ENCODE measurements at regions not wholly inside any gene's neighbourhood (a gene's known extent, or its start where the extent isn't known, plus 50 kb on each side); places are given as distances from the start of the nearest gene placed in this dataset.

DNA sequence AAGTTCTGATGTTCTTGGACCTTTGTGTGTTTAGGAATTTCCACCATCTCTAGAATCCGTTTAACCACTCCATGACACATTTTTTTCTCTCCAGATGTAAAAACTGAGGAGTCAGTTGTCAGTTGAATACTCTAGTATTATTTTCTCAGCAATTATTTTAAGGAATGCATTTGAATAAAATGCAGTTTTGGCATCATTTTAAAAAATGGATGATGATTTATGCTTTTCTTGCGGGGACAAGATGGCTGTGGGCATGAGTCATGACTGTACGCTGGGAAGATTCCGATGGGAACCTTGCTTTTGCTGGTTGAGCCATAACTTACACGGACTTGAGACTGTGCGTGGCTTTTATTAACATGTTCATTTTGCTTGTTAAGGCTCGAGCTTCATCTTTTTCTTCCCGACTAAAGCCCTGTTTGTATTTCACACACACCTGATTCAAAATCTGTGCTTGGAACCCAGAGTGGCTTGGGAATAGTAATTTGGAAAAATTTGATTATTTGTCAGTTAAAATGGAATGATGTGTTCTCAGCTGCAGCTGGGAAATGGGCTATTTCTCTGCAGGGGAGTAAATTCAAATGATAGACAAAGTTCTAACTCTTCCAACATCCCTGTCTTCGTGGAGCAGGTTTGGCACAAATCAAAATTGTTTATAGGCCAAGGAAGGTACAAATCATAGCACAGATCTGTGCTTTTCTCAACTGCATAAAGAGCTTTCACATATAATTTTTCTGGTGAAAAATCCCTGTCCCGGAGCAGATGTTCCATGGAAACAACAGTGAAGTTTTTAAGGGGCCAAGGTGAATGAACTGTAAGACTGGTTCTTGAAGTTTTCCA, 470.5 kb upstream of the JAG1 start:
- TF ChIP-seq, protein P1, sequence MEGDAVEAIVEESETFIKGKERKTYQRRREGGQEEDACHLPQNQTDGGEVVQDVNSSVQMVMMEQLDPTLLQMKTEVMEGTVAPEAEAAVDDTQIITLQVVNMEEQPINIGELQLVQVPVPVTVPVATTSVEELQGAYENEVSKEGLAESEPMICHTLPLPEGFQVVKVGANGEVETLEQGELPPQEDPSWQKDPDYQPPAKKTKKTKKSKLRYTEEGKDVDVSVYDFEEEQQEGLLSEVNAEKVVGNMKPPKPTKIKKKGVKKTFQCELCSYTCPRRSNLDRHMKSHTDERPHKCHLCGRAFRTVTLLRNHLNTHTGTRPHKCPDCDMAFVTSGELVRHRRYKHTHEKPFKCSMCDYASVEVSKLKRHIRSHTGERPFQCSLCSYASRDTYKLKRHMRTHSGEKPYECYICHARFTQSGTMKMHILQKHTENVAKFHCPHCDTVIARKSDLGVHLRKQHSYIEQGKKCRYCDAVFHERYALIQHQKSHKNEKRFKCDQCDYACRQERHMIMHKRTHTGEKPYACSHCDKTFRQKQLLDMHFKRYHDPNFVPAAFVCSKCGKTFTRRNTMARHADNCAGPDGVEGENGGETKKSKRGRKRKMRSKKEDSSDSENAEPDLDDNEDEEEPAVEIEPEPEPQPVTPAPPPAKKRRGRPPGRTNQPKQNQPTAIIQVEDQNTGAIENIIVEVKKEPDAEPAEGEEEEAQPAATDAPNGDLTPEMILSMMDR (conservative IDR thresholded peaks at IDR 0.05; ENCODE audit: low read depth, low read length), result no peak
- no peak for DNase-seq (ENCODE audit: low read depth)
- no peak overlapping the region for H3K4me3 ChIP-seq (ENCODE audit: low read depth, low read length)

DNA sequence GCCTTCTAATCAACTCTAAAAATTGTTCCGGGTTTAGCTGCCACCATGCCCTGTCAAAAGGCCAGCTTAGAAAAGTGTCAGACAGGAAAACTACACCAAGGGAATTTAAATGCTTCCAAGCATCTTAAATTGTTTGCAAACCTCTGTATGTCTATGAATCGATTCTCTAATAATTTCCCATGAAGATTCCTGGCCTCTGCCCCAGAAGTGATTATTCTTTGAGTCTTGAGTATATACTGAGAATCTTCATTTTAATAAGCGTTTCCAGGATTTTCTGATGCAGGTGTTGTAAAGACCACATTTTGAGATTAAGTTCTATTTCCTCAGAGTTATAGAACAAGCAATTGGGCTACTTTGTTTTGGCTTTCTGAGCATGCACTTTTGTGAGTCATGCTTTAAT, 471.8 kb upstream of the JAG1 start:
- TF ChIP-seq, protein P1 (conservative IDR thresholded peaks at IDR 0.05; ENCODE audit: low read depth, low read length), result no peak
- no peak overlapping the region for H3K4me3 ChIP-seq (ENCODE audit: low read depth, low read length)
- DNase-seq (ENCODE audit: low read depth), result no peak

DNA sequence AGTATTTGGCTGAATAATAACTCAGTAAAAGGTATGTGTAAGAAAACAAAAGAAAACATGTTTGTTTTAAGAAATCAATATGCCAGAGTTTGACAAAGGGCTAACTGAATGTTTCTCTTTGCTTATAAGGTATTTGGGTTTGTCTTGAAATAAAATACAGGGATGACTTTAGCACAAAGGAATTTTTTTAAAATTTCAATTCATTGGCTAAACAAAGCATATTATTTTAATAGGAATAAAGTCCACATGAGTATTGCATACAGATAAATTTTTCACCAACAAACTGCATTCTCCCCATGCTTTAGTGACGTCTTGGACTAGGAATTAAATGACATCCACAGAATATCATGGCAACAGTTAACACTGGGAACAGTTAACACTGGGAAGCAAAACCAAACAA, 480.0 kb upstream of the JAG1 start:
- H3K4me3 ChIP-seq (ENCODE audit: low read depth, low read length), result no peak overlapping the region
- DNase-seq (ENCODE audit: low read depth), result no peak
- TF ChIP-seq, protein P1 (conservative IDR thresholded peaks at IDR 0.05; ENCODE audit: low read depth, low read length), result no peak

DNA sequence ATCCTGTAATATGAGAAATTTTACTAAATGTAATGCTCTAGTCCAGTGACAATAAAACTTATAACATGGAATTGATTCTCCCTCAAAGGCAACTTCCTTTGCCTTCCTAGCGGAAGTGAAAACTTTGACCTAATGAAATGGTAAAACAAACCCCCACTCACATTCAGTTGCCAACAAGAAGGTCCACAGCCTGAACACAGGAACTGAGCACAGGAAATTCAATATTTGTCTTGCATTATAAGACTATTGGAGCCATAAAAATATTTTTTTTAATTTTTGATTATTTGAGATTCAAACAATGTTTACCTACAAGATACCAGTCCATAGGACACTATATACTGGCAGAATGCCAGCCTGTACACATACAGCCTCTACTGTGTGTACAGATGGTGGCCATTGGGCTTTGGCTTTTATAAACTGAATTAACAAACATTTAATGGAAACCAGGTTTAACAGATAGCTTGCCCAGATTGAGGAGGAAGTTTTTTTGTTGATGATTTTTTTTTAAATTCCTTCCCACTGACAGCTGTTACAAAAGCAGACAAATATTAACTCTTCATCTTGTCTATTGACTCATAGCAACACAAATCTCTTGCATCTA, 481.5 kb upstream of the JAG1 start:
- TF ChIP-seq, protein P1 (conservative IDR thresholded peaks at IDR 0.05; ENCODE audit: low read depth, low read length), result no peak
- no peak for DNase-seq (ENCODE audit: low read depth)
- no peak overlapping the region for H3K4me3 ChIP-seq (ENCODE audit: low read depth, low read length)

DNA sequence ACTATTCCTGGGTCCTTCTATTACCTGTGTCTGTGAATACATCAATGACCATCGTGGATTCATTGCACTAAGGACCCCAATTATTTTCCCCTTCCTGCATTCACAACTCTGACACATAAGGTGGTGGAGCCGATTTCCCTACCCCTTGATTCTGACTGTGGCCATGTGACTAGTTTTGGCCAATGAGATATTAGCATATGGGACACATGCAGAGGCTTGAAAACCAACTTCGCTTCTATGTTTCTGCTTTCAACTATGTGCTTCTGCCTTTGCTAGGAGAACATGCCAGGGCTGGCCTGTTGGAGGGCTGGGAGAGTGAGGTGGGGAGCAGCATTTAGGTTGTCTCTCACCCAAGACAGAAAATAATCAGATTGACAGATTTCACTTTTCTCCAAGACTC, 483.1 kb upstream of the JAG1 start:
- DNase-seq (ENCODE audit: low read depth), result no peak
- TF ChIP-seq, protein P1 (conservative IDR thresholded peaks at IDR 0.05; ENCODE audit: low read depth, low read length), result no peak
- H3K4me3 ChIP-seq (ENCODE audit: low read depth, low read length), result no peak overlapping the region

DNA sequence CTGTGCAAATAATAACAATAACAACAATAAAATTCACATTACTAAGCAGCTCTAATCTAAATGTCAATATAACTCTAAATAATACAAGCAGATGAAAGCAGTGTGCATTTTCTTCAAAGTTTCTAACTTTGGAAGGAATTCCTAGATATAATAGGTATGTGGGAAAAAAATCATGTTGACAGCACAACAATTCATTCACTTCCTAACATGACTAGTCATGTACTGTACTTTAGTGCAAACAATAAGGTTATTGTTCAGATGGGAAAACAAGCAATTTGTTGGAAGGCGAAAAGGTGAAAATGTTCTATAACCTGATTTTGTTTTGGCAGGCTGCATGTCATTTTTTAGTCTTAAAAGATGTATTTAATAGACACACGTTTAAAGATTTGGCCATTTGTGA, 484.3 kb upstream of the JAG1 start:
- H3K4me3 ChIP-seq (ENCODE audit: low read depth, low read length), result no peak overlapping the region
- TF ChIP-seq, protein P1 (conservative IDR thresholded peaks at IDR 0.05; ENCODE audit: low read depth, low read length), result no peak
- DNase-seq (ENCODE audit: low read depth), result no peak

DNA sequence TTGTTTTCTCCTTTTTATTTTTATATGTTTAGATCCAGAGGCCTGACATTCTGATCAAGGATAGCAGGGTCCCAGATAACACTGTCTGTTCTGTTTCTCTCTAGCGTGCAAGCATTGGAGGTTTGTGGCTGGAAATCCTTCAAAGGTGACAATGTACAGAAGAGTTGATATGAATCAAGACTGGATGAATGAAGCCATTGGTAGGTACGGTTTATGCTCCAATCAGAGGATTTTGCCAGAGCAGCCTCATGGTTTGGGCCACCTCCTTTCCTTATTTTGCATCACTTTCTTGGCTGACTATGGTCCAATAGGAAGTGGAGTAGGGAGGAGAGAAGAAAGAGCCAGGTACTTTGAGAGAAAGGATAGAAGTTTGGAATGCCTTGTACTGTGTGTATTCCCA, 484.8 kb upstream of the JAG1 start:
- no peak overlapping the region for H3K4me3 ChIP-seq (ENCODE audit: low read depth, low read length)
- no peak for DNase-seq (ENCODE audit: low read depth)
- TF ChIP-seq, protein P1 (conservative IDR thresholded peaks at IDR 0.05; ENCODE audit: low read depth, low read length), result no peak
